H1 (cell line): ENCODE measurements at regions not wholly inside any gene's neighbourhood (a gene's known extent, or its start where the extent isn't known, plus 50 kb on each side); places are given as distances from the start of the nearest gene placed in this dataset.

Source experiments
- RAD21 ChIP-seq, 2 experiments: IDR thresholded peaks in 1 of 2; conservative IDR thresholded peaks in 1 of 2; 2 replicates each; pipeline ENCODE4 v1.6.1; 2011; ENCODE audit warnings: low read depth in 2 of 2, low read length in 2 of 2, improper control_type of control experiment in 1 of 2, inconsistent platforms in 1 of 2, mild to moderate bottlenecking in 1 of 2, moderate library complexity in 1 of 2
- TF ChIP-seq, protein P1 (sequence below): fragments of 300-600 bp; sonication (generic); IDR thresholded peaks from 2 replicates; pipeline ENCODE4 v1.7.1; 2012; ENCODE audit warnings: low read length, moderate library complexity, mild to moderate bottlenecking, inconsistent platforms; ENCODE audit not compliant: insufficient replicate concordance

DNA sequence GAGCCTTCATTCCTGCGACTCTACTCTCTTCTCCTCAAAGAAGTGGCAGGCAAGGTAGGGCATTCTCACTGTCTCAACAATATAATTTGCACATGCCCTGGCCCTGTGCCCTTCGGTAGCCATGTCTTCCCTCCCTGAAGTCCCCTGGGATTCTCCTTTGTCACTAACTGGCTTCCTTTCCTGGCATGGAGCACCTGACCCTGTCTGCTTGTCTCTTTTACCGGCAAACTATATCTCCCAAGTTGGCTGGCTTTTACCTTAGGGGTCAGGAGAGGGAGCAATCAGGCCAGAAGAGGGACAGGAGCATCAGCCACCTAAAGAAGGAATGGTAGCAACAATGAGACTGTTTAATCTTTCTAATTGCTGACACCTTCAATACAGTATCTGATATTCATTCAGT, 51.9 kb upstream of the RMDN2 start (continued):
- TF ChIP-seq, protein P1, sequence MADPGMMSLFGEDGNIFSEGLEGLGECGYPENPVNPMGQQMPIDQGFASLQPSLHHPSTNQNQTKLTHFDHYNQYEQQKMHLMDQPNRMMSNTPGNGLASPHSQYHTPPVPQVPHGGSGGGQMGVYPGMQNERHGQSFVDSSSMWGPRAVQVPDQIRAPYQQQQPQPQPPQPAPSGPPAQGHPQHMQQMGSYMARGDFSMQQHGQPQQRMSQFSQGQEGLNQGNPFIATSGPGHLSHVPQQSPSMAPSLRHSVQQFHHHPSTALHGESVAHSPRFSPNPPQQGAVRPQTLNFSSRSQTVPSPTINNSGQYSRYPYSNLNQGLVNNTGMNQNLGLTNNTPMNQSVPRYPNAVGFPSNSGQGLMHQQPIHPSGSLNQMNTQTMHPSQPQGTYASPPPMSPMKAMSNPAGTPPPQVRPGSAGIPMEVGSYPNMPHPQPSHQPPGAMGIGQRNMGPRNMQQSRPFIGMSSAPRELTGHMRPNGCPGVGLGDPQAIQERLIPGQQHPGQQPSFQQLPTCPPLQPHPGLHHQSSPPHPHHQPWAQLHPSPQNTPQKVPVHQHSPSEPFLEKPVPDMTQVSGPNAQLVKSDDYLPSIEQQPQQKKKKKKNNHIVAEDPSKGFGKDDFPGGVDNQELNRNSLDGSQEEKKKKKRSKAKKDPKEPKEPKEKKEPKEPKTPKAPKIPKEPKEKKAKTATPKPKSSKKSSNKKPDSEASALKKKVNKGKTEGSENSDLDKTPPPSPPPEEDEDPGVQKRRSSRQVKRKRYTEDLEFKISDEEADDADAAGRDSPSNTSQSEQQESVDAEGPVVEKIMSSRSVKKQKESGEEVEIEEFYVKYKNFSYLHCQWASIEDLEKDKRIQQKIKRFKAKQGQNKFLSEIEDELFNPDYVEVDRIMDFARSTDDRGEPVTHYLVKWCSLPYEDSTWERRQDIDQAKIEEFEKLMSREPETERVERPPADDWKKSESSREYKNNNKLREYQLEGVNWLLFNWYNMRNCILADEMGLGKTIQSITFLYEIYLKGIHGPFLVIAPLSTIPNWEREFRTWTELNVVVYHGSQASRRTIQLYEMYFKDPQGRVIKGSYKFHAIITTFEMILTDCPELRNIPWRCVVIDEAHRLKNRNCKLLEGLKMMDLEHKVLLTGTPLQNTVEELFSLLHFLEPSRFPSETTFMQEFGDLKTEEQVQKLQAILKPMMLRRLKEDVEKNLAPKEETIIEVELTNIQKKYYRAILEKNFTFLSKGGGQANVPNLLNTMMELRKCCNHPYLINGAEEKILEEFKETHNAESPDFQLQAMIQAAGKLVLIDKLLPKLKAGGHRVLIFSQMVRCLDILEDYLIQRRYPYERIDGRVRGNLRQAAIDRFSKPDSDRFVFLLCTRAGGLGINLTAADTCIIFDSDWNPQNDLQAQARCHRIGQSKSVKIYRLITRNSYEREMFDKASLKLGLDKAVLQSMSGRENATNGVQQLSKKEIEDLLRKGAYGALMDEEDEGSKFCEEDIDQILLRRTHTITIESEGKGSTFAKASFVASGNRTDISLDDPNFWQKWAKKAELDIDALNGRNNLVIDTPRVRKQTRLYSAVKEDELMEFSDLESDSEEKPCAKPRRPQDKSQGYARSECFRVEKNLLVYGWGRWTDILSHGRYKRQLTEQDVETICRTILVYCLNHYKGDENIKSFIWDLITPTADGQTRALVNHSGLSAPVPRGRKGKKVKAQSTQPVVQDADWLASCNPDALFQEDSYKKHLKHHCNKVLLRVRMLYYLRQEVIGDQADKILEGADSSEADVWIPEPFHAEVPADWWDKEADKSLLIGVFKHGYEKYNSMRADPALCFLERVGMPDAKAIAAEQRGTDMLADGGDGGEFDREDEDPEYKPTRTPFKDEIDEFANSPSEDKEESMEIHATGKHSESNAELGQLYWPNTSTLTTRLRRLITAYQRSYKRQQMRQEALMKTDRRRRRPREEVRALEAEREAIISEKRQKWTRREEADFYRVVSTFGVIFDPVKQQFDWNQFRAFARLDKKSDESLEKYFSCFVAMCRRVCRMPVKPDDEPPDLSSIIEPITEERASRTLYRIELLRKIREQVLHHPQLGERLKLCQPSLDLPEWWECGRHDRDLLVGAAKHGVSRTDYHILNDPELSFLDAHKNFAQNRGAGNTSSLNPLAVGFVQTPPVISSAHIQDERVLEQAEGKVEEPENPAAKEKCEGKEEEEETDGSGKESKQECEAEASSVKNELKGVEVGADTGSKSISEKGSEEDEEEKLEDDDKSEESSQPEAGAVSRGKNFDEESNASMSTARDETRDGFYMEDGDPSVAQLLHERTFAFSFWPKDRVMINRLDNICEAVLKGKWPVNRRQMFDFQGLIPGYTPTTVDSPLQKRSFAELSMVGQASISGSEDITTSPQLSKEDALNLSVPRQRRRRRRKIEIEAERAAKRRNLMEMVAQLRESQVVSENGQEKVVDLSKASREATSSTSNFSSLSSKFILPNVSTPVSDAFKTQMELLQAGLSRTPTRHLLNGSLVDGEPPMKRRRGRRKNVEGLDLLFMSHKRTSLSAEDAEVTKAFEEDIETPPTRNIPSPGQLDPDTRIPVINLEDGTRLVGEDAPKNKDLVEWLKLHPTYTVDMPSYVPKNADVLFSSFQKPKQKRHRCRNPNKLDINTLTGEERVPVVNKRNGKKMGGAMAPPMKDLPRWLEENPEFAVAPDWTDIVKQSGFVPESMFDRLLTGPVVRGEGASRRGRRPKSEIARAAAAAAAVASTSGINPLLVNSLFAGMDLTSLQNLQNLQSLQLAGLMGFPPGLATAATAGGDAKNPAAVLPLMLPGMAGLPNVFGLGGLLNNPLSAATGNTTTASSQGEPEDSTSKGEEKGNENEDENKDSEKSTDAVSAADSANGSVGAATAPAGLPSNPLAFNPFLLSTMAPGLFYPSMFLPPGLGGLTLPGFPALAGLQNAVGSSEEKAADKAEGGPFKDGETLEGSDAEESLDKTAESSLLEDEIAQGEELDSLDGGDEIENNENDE, result no peak
- TF ChIP-seq RAD21 (IDR thresholded peaks at IDR 0.05 in 1 of 2, conservative IDR thresholded peaks at IDR 0.05 in 1 of 2; ENCODE audit: low read depth in 2 of 2, low read length in 2 of 2), result peak; percentile 31 to 39
